GM13977 (cell line): ENCODE measurements at regions not wholly inside any gene's neighbourhood (a gene's known extent, or its start where the extent isn't known, plus 50 kb on each side); places are given as distances from the start of the nearest gene placed in this dataset.
"Not testable (repeated sequence)": the region's sequence is repeated elsewhere in the genome, so short reads cannot be mapped to it uniquely, and the experiment has no call there.

Source experiments
- DNase-seq: peaks from one replicate; pipeline ENCODE4 v3.0.0; 2012; ENCODE audit warnings: low spot score
- CTCF ChIP-seq: IDR thresholded peaks from 2 replicates; pipeline ENCODE4 v1.5.1; 2012; ENCODE audit warnings: mild to moderate bottlenecking, control low read depth; ENCODE audit not compliant: insufficient read depth; ENCODE audit errors: extremely low read depth, missing control alignments
- in situ Hi-C: fragments of 300-500 bp; cut with MboI; formaldehyde crosslinking; loops from one replicate; pipeline ENCODE4 v1.12.0; 2022; ENCODE audit warnings: low sequenced_read_pairs, low pct_unique_long_range_greater_than_20kb, mixed read lengths, inconsistent platforms; ENCODE audit not compliant: unreplicated experiment

GRCh38 chr4:64899563-64899962 is 490.3 kb upstream of the TECRL start:
- in situ Hi-C loops: no loop called here

GRCh38 chr4:64899030-64899429 is 489.8 kb upstream of the TECRL start:
- in situ Hi-C loops, DNase-seq: not testable (repeated sequence)

More at GRCh38 chr4:64899563-64899962, 490.3 kb upstream of the TECRL start:
- DNase-seq: no peak
- no peak for TF ChIP-seq CTCF

- no peak for TF ChIP-seq CTCF
- in situ Hi-C loops: no loop called here
- no peak for DNase-seq
Measured at GRCh38 chr4:64897683-64898082, 488.4 kb upstream of the TECRL start.

- in situ Hi-C loops: no loop called here
- no peak for DNase-seq
- TF ChIP-seq CTCF: no peak
Measured at GRCh38 chr4:64895031-64895430, 485.8 kb upstream of the TECRL start.

- in situ Hi-C loops: no loop called here
- TF ChIP-seq CTCF: no peak
- DNase-seq: no peak
Measured at GRCh38 chr4:64893205-64893604, 484.0 kb upstream of the TECRL start.

GRCh38 chr4:64889906-64890610 is 480.8 kb upstream of the TECRL start:
- TF ChIP-seq CTCF: no peak
- in situ Hi-C loops: no loop called here
- no peak for DNase-seq

- no peak for TF ChIP-seq CTCF
- in situ Hi-C loops: no loop called here
- no peak for DNase-seq
Measured at GRCh38 chr4:64883087-64883807, 474.0 kb upstream of the TECRL start.
